Pancreas (tissue), 10 donors: ENCODE measurements at regions not wholly inside any gene's neighbourhood (a gene's known extent, or its start where the extent isn't known, plus 50 kb on each side); places are given as distances from the start of the nearest gene placed in this dataset.
A peak's percentile ranks its signal among the peaks of the same experiment; 100 is the strongest.

Experiments
- ATAC-seq, 4 donors: fragments of 200-7000 bp; cut with Tn5 transposase; one replicate each; pipeline versions ENCODE4 v1.8.0 to v1.9.1; 2020; ENCODE audit warnings: mild to moderate bottlenecking in 4 of 4, moderate library complexity in 4 of 4
- DNase-seq, 6 donors: peaks; one replicate each; pipeline ENCODE4 v3.0.0-alpha.2; 2020
- FAIRE-seq: peaks from 2 replicates; lab custom pipeline; 2012; peaks lifted over from hg19 to GRCh38; lab: Jason Lieb, UNC
- H3K27ac ChIP-seq, 4 donors: fragments of 200-600 bp; sonication (generic); 1 replicate in 3 of 4; 2 replicates in 1 of 4; pipeline versions ENCODE4 v1.5.0 to v1.8.0; 2020
- H3K27me3 ChIP-seq, 4 donors: fragments of 200-600 bp; one replicate each; pipeline ENCODE4 v1.8.0; 2021
- H3K36me3 ChIP-seq, 3 donors: fragments of 200-600 bp; sonication (generic) in 1 of 3; one replicate each; pipeline versions ENCODE4 v1.5.0 to v1.8.0; 2020 to 2021
- H3K4me1 ChIP-seq, 3 donors: fragments of 200-600 bp; one replicate each; pipeline ENCODE4 v1.8.0; 2021
- H3K4me3 ChIP-seq, 4 donors: fragments of 200-600 bp; sonication (generic) in 2 of 4; one replicate each; pipeline versions ENCODE4 v1.5.0 to v1.8.0; 2020 to 2021
- H3K9me3 ChIP-seq, 4 donors: fragments of 200-600 bp; one replicate each; pipeline ENCODE4 v1.8.0; 2021
- CTCF ChIP-seq, 4 donors: fragments of 200-600 bp; sonication (generic) in 3 of 4; IDR thresholded peaks; one replicate each; pipeline versions ENCODE4 v1.5.0 to v1.8.0; 2021; ENCODE audit warnings: antibody characterized with exemption in 4 of 4
- WGBS, 2 donors: extraction: QIAGEN DNeasy Blood & Tissue Kit; methylation state at CpG; one replicate each; pipeline ENCODE4 v1.1.7; 2013; 5-methylcytosine and 5-hydroxymethylcytosine counted together
- intact Hi-C, 3 donors: fragments of 100-400 bp; cut with DNase I; formaldehyde crosslinking; loops; one replicate each; pipeline versions ENCODE4 v1.11.1 to v1.14.2; 2022
- donor health status: healthy with polysubstance abuse.
- donor health status: DM: no; HTN: no; CAD: no; lungs with moderate emphysema.
- donor health status: DM: no; HTN: no; CAD: no.
- donor health status: control.
- donor health status: control.
- donor health status: Bipolar disorder and iron deficiency.
- donor health status: DM: yes; HTN: yes; CAD: no.
- donor health status: DM: no; HTN: no; CAD: no.
- donor health status: DM: no; HTN: no; CAD: no.
- donor health status: DM: yes; HTN: yes; CAD: no.

- Histone ChIP-seq H3K27ac (no peak overlapping the region), H3K4me1 (no peaks in the 10 kb centered on the region), H3K27me3 (no peaks in the 10 kb centered on the region), H3K4me3 (no peak overlapping the region), H3K36me3 (no peaks in the 10 kb centered on the region), H3K9me3 (no peaks in the 10 kb centered on the region)
- WGBS, 2 donors = 73% methylated on average over 19 of the region's 19 CpGs
- intact Hi-C loops = no loop called here
- no peak for TF ChIP-seq CTCF (IDR thresholded peaks at IDR 0.05)
- DNase-seq (peak in 2 of 6 donors; percentile 1 to 41), FAIRE-seq (no peak), ATAC-seq (no peak)
Observed at GRCh38 chr6:170075659-170076223, 215.1 kb downstream of the DLL1 start.

- no peak for FAIRE-seq
- 92 to 94% methylated on average over 17 of the region's 17 CpGs for WGBS, 2 donors
- DNase-seq = peak in 1 of 6 donors; percentile 43
- no peak for ATAC-seq
- Histone ChIP-seq H3K27me3 (no peaks in the 10 kb centered on the region), H3K36me3 (no peaks in the 10 kb centered on the region), H3K4me3 (no peak overlapping the region), H3K27ac (no peak overlapping the region), H3K9me3 (no peaks in the 10 kb centered on the region), H3K4me1 (no peaks in the 10 kb centered on the region)
- no peak for TF ChIP-seq CTCF (IDR thresholded peaks at IDR 0.05)
- intact Hi-C loops = no loop called here
Observed at GRCh38 chr6:170074907-170075306, 216.0 kb downstream of the DLL1 start.

GRCh38 chr6:170074435-170074834 lies 216.4 kb downstream of the DLL1 start:
- WGBS, 2 donors = 88 to 89% methylated on average over 6 of the region's 6 CpGs

GRCh38 chr6:170073846-170074245 lies 217.0 kb downstream of the DLL1 start:
- ATAC-seq (no peak), FAIRE-seq (no peak)

More at GRCh38 chr6:170074435-170074834, 216.4 kb downstream of the DLL1 start:
- no peak for ATAC-seq
- Histone ChIP-seq H3K36me3 (no peaks in the 10 kb centered on the region), H3K4me3 (no peak overlapping the region), H3K27ac (no peak overlapping the region), H3K4me1 (no peaks in the 10 kb centered on the region), H3K27me3 (no peaks in the 10 kb centered on the region), H3K9me3 (no peaks in the 10 kb centered on the region)
- FAIRE-seq = no peak
- DNase-seq = peak in 1 of 6 donors; percentile 24
- no peak for TF ChIP-seq CTCF (IDR thresholded peaks at IDR 0.05)
- intact Hi-C loops = no loop called here

More at GRCh38 chr6:170073846-170074245, 217.0 kb downstream of the DLL1 start:
- TF ChIP-seq CTCF (IDR thresholded peaks at IDR 0.05) = no peak
- H3K4me3 ChIP-seq = no peak overlapping the region
- 87 to 89% methylated on average over 13 of the region's 13 CpGs for WGBS, 2 donors
- no peaks in the 10 kb centered on the region for H3K27me3 ChIP-seq
- no peaks in the 10 kb centered on the region for H3K36me3 ChIP-seq
- no peaks in the 10 kb centered on the region for H3K4me1 ChIP-seq
- DNase-seq = peak in 4 of 6 donors; percentile 0 to 43 (median 21)
- no peaks in the 10 kb centered on the region for H3K9me3 ChIP-seq
- intact Hi-C loops = no loop called here
- H3K27ac ChIP-seq = no peak overlapping the region
